BE2C (cell line): ENCODE measurements at regions not wholly inside any gene's neighbourhood (a gene's known extent, or its start where the extent isn't known, plus 50 kb on each side); places are given as distances from the start of the nearest gene placed in this dataset.

Experiments used
- DNase-seq: peaks from one replicate; pipeline ENCODE4 v3.0.0-alpha.2; 2020
- H3K27me3 ChIP-seq: fragments of 250-450 bp; sonication (Bioruptor Pico); 2 replicates; pipeline ENCODE4 v1.5.1; 2020; ENCODE audit warnings: mild to moderate bottlenecking
- H3K36me3 ChIP-seq: fragments of 250-450 bp; sonication (Bioruptor Pico); 2 replicates; pipeline ENCODE4 v1.5.1; 2020; ENCODE audit warnings: mild to moderate bottlenecking
- H3K4me1 ChIP-seq: fragments of 250-450 bp; sonication (Bioruptor Pico); 2 replicates; pipeline ENCODE4 v1.5.1; 2020
- H3K4me3 ChIP-seq: 2 replicates; pipeline ENCODE4 v1.5.1; 2011; ENCODE audit warnings: low read depth, low read length
- H3K9me3 ChIP-seq: fragments of 250-450 bp; sonication (Bioruptor Pico); 2 replicates; pipeline ENCODE4 v1.5.1; 2020
- TF ChIP-seq, protein P1 (sequence below): IDR thresholded peaks from 2 replicates; pipeline ENCODE4 v1.5.1; 2012; ENCODE audit warnings: mild to moderate bottlenecking, low read depth, low read length

DNA sequence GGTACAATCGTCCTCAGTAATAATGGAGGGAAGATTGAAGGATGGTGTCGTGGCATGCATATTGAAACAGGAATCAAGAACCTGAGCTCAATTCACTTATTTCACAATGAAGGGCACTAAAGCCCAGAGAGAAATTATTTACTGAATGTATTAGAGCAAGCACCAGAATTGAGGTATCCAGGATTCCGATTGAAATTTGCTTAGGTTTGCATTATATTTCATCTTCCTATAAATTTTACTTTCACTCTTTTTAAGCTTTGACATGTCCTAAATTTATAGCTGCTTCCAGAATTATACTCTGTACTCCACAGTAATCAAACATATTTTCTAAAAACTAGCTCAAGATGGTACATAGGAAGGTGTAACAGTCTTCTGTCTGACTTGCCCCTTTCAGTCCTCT lies 454.9 kb upstream of the HTR2A start:
- Histone ChIP-seq H3K9me3 (no peaks in the 10 kb centered on the region), H3K4me3 (no peak overlapping the region), H3K36me3 (no peaks in the 10 kb centered on the region), H3K4me1 (no peaks in the 10 kb centered on the region), H3K27me3 (no peaks in the 10 kb centered on the region)
- TF ChIP-seq, protein P1, sequence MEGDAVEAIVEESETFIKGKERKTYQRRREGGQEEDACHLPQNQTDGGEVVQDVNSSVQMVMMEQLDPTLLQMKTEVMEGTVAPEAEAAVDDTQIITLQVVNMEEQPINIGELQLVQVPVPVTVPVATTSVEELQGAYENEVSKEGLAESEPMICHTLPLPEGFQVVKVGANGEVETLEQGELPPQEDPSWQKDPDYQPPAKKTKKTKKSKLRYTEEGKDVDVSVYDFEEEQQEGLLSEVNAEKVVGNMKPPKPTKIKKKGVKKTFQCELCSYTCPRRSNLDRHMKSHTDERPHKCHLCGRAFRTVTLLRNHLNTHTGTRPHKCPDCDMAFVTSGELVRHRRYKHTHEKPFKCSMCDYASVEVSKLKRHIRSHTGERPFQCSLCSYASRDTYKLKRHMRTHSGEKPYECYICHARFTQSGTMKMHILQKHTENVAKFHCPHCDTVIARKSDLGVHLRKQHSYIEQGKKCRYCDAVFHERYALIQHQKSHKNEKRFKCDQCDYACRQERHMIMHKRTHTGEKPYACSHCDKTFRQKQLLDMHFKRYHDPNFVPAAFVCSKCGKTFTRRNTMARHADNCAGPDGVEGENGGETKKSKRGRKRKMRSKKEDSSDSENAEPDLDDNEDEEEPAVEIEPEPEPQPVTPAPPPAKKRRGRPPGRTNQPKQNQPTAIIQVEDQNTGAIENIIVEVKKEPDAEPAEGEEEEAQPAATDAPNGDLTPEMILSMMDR, result no peak
- DNase-seq, result no peak

DNA sequence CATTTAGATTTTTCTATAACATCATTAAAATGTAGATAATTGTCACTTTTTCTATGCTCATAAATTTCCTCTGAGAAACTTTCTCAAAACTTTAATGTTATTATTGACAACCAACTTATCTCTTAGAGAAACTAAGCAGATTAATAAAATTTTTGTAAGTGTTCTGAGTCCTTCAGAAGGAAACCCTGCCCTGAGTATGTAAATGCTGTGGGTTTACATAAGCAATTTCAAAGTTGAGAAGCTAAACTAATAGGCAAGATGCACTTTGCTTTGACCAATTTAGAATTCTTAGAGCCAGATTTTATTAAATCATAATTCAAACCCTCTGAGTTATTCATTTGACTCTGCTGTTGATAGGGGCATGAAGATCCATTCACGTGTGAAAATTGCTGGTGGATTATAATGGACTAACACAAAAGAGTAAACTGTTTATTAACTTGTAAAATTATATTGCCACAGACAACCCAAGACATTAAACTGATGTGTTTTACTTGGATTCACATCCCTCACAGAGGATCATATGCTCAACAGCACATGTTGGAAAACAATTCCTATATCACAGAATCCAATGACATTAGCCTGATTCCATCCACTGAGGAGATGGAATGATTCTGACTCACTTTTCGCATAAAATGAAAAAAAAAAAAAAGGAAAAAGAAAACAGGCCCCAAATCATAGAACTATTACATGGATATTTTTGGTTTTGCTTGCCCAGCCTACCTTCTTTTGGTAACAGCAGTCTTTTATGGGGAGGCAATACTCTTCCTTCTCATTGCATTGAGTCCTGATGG lies 453.7 kb upstream of the HTR2A start:
- TF ChIP-seq, protein P1, result no peak
- no peaks in the 10 kb centered on the region for H3K9me3 ChIP-seq
- DNase-seq, result no peak
- no peaks in the 10 kb centered on the region for H3K36me3 ChIP-seq
- H3K4me3 ChIP-seq, result no peak overlapping the region
- no peaks in the 10 kb centered on the region for H3K27me3 ChIP-seq
- H3K4me1 ChIP-seq, result no peaks in the 10 kb centered on the region

DNA sequence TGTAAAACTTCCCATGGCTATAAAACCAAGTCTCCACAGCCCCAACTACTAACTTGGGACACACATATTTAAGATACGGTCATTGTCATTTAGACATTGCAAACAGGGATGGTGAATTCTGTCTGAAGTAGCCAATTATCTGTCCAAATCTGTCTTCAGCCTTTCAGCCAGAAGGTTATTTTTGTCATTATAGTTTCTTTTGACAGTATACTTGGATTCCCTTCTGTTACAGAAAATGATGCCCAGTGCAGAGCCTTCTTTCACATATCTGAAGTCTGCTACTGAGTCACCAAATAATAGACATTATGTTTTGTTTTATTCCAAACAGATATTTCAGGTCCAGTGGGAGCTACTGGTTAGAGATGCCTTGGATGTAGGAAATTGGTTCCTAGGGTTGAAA lies 452.4 kb upstream of the HTR2A start:
- DNase-seq, result no peak
- Histone ChIP-seq H3K27me3 (no peaks in the 10 kb centered on the region), H3K36me3 (no peaks in the 10 kb centered on the region), H3K9me3 (no peaks in the 10 kb centered on the region), H3K4me3 (no peak overlapping the region), H3K4me1 (no peaks in the 10 kb centered on the region)
- TF ChIP-seq, protein P1, result no peak

DNA sequence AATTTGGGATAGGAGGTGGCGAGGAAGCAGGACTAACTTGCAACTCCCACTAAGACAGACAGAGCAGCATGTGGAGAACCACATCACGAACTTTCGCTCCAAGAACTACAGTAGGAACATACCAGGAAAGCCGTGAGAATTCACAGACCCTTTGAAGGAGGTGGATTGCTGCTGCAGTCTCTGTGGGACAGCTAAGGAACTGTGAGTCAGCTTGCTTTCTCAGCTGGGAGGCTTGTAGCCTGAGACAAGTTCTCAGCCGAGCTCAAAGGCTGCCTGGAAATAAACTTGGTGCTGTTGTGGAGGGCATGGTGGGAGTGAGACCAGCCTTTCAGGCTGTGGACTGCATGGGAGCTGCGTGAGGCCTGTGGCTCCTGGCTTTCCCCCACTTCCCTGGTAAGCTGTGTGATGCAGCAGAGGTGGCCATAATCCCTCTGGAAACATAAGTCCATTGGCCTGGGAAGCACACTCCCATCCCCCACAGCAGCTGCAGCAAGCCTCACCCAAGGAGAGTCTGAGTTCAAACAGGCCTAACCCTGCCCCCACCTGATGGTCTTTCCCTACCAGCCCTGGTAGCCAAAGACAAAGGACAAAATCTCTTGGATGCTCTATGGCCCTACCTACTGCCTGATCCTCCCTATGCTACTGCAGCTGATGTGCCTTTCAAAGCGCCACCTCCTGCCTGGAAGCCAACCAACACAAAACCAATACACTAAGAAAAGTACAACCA lies 441.1 kb upstream of the HTR2A start:
- H3K27me3 ChIP-seq, result no peaks in the 10 kb centered on the region
- TF ChIP-seq, protein P1, result no peak
- DNase-seq, result peak; percentile 34
- peaks cover 4% of the 10 kb centered on the region; the same call in 1 of the 2 replicates for H3K4me1 ChIP-seq
- H3K9me3 ChIP-seq, result no peaks in the 10 kb centered on the region
- no peak overlapping the region for H3K4me3 ChIP-seq
- no peaks in the 10 kb centered on the region for H3K36me3 ChIP-seq

DNA sequence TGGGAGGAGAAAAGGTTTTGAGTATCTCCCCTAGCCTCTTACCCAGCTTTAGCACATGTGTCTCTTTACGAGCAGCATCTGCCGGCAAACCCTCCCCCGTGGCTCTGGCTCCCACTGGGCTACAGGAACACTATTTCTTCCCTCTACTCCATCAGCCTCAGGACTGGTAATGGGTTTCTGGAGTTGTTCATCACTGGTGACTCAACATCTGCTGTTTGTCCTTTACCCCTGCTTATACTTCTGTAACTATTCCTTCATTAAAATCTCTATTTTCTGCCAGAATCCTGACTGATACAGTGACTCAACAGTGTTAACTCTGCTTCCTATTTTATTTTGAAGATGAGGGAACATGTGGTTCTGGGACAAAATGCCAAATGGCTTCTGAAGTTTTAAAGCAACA lies 437.3 kb upstream of the HTR2A start:
- H3K9me3 ChIP-seq, result no peaks in the 10 kb centered on the region
- no peak overlapping the region for H3K4me3 ChIP-seq
- no peaks in the 10 kb centered on the region for H3K36me3 ChIP-seq
- H3K4me1 ChIP-seq, result peaks cover 4% of the 10 kb centered on the region; the same call in 1 of the 2 replicates
- peak; percentile 6 for DNase-seq
- TF ChIP-seq, protein P1, result no peak
- no peaks in the 10 kb centered on the region for H3K27me3 ChIP-seq

DNA sequence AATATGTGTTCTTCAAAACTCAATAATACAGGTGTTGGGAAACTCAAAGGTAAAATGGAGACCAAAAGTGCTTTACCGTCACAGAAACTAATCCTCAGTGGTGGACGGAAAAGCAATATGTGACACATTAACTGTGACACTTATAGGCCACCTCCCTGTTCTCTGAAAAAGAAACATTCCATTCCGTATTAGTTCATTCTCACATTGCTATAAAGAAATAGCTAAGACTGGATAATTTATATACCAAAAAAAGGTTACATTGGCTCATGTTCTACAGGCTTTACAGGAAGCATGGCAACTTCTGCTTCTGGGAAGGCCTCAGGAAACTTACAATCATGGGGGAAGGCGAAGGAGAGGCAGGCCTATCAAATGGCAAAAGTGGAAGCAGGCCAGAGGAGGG lies 435.3 kb upstream of the HTR2A start:
- TF ChIP-seq, protein P1, result no peak
- Histone ChIP-seq H3K27me3 (no peaks in the 10 kb centered on the region), H3K36me3 (no peaks in the 10 kb centered on the region), H3K4me3 (no peak overlapping the region), H3K9me3 (no peaks in the 10 kb centered on the region), H3K4me1 (no peaks in the 10 kb centered on the region; the same call in 1 of the 2 replicates)
- DNase-seq, result no peak
